ENCODE measurements at regions not wholly inside any gene's neighbourhood (a gene's known extent, or its start where the extent isn't known, plus 50 kb on each side); places are given as distances from the start of the nearest gene placed in this dataset.

- TF ChIP-seq CTCF (IDR thresholded peaks at IDR 0.05; ENCODE audit: insufficient read depth, low read length, poor library complexity, severe bottlenecking) (no peak), EZH2phosphoT487 (conservative IDR thresholded peaks at IDR 0.05; ENCODE audit: low read length) (no peak)
Measured at GRCh38 chr7:91425149-91425548, 160.9 kb downstream of the FZD1 start.

Data from SU-DHL-6 (cell line).